Activated CD4-positive, alpha-beta T cell treated with anti-CD3 and anti-CD28 coated beads for 48 hours (primary cell): ENCODE measurements at regions not wholly inside any gene's neighbourhood (a gene's known extent, or its start where the extent isn't known, plus 50 kb on each side); places are given as distances from the start of the nearest gene placed in this dataset.

Source experiments
- DNase-seq: peaks from one replicate; pipeline ENCODE4 v3.0.0-alpha.2; 2020

DNA sequence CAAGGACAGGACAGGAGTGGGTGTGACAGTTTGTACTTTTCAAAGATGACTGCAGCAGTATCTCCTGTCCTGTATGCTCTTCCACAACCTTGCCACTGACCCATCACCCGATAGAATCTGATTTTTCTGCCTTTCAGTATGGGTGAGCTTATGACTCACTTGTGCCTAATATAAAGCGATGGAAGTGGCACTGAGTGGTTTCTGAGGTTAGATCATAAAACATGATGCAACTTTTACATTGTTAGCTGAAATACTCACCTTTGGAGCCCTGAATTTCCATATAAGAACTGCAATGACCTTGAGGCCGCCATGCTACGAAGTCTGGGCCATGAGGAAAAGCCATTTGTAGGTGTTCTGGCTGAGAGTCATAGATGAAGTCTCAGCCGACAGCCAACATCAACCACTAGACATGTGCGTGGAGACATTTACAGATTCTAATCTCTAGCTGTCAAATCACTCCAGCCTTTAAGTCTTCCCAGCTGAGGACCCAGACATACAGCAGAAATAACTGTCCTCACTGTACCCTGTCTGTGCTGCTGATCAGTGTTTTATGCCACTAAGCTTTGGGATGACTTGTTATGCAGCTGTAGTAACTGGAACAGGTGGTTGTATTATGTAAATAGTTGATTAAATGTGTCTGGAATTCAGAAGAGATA is 105.9 kb upstream of the ARHGAP20 start:
- DNase-seq, result peak; percentile 43

DNA sequence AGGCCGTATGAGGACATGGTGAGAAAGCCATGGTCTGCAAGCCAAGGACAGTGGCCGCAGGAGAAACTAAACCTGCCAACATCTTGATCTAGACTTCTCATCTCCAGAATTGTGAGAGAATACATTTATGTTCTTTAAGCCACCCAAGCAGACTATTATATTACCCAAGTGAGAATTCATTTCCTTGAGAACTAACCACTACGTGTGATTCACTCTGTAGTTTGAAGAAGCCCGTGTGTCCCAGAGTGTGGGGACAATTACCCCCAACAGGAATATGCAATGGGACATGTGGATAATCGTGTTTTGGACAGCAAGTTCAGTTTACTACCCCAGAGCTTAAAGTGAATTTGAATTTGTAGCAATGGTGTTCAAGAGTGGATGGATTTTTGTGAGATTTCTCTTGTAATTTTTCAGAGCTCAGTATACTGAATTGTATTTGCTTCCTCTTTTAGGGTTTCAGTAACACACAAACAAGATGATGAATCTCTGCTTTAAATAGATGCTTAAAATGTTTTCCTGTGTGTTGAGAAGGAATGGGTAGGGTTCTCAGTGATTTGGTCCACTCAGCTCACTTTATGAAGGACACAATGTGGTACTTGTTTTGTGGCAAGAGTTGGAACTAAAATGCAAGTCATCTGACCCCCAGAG is 100.0 kb upstream of the ARHGAP20 start:
- DNase-seq, result no peak

DNA sequence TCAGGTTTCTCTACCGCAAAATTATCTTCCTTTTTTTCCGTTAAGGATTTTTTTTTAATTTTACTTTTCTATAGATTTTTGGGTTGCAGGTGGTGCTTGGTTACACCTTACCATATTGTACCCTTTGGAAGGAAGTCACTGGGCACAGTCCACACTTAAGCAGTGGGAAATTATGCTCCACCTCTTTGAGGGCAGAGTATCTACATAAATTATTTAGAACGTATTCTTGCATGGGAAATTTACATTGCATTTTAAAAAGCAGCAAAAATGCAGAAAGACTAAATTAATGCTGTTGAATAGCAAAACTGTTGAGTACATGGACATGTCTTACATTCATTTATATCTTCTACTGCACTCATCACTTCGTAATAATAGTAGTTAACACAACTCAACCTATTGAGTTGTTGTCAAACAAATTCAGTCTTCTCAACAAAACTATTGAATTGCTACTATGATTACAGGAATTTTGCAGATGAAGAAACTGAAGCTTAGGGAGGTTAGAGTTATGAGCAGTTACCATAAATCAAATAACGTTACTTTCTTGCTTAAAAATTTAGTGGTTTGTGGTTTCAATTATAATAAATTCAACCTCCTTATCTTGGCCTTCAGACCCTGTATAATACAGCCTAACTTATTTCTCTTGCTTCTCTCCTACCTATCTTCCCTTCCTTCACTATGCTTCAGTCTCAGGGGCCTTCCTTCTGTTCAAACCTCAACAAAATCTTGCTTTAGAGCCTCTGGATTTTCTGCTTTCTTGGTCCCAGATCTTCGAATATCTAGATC is 97.4 kb upstream of the ARHGAP20 start:
- no peak for DNase-seq

DNA sequence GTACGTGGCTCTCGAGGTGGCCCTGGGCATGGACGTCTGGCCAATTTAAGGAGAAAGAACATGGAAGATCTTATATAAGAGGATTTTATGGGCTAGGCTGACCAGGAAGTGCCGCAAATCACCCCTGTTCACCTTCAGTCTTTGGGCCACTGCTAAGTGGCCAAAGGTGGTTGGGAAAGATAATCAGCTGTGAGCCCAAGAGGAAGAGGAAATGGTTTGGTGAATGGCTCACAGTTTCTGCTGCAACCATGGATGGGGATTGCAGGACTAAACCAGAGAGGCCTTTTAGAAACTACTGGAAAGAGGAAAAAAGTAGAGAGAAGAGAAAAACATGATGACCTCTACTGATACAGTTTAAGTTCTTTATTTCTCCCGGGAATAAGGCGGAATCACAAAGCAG is 96.0 kb upstream of the ARHGAP20 start:
- no peak for DNase-seq

DNA sequence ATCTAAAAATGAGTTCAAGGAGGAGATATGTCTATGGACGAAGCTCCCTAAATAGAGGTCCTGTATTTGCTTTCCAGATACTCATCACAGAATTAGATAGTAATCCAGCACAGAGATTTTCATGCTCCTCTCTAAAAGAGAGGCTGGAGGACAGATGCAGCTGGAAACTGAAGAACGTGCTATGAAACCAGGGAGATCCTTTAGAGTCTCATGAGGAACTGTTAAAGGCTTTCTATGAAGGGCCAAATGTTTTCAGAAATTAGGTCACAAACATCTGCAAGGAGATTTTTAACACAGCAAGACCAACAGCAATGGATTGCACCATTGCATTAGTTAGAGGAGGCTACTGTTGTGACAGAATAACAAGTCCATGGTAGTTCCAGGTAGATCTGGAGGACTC is 95.6 kb upstream of the ARHGAP20 start:
- no peak for DNase-seq

DNA sequence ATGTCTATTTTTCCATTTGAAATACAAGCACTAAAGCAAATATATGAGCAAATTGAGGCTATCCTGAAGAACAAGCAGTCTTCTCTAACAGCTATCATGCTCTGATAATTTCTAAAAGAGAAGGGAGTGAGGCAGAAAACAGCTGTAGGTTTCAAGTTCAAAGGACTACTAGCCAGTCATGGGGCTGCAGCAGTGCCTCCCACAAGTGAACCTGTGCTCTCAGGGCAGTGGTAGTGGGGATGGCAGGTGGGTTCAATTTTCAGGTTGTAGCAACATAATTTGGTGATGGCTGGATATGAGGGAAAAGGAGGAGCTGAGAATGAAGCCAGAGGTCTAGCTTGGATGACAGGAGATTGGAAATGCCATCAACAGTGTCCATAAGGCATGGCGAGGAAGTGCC is 93.5 kb upstream of the ARHGAP20 start:
- DNase-seq, result no peak

DNA sequence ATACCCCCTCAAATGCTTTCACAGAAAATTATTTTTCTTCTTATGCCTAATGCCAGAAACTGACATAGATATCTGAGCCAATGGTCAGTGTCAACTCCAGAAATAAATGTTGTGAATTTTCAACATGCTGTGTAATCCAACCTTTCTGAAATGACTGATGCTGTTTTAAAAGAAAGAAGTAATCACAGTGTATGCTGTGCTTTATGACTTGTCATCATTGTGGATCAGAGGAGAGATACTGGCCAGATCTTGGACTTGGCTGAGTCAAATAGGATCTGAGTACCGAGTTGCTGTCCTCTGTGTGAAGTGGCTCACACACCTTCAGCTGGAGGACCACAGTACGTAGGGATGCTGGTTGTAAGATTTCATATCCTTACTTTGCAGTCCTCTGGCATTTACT is 89.9 kb upstream of the ARHGAP20 start:
- no peak for DNase-seq

DNA sequence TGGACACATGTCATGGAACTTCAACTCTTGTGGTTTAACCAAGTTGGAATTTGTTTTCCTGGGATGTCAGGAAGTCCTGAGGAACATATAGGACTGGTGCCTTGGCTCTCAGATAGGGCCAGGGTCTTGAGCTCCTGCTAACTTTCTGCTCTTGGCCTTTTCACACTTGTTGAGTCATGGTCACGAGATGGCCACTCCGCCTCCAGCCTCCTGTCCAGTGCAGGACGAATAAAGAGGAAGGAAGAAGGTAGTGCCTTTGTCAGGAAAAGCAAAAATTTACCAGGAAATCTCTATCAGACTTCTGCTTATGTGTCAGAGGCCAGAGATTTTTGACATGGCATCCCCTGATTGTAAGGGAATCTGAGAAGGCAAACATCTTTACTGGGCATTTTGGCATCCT is 89.1 kb upstream of the ARHGAP20 start:
- no peak for DNase-seq

DNA sequence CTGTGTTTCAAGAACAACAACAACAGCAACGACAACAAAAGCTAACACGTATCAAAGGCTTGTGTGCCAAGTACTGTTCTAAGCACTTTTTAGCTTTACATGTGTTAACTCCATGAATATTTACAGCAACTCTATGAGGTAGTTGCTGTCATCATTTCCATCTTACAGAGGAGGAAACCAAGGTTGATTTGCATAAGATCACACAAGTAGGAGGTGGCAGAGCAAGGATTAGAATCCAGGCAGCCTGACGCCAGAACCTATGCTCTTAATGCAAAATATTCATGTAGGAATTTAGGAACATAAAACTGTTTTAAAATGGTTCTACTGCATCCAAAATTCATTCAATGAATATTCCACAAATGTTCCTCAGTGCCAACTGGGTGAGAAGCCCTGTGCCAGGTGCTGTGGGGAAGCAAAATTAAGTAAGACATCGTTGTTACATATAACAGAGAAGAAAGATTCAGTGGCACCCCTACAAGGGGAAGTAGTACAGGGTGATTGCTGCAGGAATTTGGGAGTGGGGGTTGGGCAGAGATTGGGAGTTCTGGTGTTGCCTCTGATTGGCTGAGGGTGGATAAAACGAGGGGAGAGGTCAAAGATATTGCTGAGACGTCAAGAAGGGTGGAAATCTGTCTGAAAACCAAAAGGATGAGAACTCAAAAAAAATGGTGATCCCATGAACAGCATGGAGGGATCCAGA is 86.1 kb upstream of the ARHGAP20 start:
- no peak for DNase-seq

DNA sequence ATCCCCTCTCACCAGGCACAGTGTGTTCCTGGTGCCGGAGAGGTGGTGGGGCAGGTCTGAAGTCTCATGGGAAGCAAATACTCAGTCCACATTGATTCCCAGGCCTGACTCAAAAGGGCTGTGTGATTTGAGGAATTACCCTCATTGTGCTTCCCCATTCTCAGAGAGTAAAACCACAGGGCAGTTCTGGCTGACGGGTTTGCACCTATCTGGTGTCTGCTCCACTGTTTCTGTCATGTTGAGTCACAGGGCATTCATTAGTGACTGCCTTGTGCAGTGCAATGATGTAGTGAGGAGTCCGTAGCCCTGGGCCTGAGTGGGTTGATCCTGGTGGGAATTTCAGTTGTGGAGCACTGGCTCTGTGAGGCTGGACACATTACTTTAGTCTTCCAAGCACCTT is 85.2 kb upstream of the ARHGAP20 start:
- DNase-seq, result no peak

DNA sequence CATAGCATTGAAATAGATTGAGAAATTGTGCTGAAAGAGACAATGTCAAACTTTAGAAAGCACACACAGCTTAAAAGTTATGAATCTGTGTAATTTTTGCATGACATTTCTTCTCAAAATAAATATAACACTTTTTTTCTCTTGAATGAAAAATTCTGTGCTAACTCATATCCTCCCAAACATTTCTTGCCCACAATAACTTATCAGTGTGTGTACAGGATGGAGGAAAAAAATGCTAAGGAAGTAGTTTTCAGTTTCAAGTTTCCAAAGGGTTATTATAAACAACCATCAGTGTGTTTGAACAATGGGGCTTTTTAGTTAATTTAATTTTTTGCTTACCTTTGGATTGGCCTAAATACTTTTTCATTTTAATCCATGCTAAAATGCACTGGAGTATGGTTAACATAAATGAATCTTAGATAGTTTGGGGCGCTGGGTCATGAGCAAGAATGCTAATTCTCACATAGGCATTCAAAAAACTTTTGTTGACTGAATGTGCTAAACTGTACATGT is 82.9 kb upstream of the ARHGAP20 start:
- no peak for DNase-seq

DNA sequence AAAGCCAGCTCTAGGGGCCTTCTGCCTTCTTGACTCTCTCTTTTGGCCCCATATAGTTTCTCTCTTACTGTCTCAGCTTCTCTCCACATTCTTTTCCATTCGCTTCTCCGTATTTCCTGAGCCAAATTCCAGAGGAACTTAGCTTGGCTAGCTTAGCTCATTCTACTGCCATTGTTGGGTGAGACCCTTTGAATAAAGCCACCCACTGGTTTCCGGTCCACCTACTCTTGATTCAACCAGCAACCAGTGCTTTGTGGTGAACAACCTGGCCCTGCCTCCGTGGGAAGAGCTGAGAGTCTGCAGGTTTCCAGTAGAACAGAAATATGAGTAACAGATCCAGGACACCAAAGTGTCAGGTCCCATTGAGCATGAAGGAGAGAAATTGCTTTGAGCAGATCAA is 81.3 kb upstream of the ARHGAP20 start:
- DNase-seq, result peak; percentile 7

DNA sequence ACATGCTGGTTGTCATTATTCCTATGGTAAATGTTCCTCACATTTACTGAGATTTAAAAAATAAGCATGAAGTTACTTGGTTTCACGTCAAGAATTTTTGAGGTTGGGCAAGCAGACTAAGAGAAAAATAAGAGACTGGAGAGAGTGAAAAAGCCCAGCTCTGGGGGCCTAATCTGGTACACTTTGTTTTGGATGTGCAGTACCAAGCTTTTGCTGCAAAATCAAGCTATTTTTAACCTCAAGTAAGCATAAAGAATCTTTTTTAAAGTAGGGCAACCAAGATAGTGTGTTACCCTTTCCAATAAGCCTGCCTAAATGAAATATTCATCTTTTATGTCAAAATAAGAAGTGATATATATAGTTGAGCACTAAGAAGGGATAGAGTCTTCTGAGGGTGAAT is 79.4 kb upstream of the ARHGAP20 start:
- DNase-seq, result no peak

DNA sequence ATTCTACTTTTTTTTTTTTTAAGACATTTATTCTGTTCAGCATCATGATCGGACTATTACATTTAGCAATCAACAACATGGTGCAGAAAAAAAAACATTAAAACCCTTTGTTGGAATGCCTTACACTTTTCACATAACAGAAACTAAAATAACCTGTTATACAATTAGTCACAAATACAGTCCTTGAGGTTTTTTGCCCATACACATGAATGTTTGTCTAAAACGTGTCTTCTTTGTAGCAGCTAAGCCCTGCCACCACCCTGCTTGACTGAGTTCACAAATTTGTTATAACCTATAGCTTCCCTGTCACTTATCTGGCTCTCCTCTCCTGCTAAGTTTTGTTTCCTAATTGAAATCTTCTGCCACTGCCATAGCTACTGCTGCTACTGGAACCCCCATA is 75.4 kb upstream of the ARHGAP20 start:
- DNase-seq, result no peak

DNA sequence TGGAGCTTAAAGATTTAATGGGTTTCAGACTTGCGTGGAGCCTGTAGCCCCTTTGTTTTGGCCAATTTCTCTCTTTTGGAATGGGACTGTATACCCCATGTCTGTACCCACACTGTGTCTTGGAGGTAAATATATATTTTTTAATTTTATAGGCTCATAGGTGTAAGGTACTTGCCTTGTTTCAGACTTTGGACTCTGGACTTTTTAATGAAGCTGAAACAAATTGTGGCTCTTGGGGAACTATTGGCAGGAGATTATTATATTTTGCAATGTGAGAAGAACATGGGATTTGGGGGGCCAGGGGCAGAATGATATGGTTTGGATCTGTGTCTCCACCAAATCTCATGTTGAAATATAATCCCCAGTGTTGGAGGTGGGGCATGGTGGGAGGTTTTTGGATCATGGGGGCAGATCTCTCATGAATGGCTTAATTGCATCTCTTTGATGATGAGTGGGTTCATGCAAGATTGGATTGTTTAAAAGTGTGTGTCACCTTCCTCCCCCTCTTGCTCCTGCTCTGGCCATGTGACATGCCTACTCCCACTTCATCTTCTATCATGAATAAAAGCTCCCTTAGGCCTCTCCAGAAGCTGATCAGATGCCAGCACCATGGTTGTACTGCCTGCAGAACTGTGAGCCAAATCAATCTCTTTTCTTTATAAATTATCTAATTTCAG is 74.1 kb upstream of the ARHGAP20 start:
- no peak for DNase-seq

DNA sequence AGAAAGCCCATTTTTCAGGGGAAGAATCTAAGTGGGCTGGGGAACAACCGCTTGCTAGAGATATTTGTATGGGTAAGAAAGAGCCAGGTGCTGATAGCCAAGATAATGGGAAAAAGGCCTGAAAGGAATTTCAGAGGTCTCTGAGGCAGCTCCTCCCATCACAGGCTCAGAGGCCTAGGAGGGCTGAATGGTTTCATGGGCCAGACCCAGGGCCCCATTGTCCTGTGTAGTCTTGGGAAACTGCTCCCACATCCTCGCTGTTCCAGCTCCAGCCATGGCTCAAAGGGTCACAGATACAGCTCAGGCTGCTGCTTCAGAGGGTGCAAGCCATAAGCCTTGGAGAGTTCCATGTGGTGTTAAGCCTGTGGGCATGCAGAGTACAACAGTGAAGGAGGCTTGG is 73.2 kb upstream of the ARHGAP20 start:
- no peak for DNase-seq

DNA sequence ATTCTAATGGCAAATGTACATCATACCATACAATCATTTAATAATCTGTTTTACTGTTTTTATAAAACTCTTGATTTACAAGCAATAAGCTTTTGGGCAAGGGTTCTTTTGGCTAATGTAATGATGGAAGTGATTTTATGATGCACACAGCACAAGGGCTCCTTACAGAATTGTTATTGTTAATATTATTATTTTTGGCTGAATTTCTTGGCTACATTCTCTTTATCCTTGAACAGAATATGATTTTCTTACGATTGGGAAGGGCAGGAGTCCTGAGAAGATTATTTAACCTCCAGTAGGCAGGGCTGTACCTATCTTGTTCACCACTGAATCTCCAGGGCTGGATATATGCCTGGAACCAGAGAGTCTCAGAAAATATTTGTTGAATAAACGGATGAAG is 70.4 kb upstream of the ARHGAP20 start:
- DNase-seq, result no peak

DNA sequence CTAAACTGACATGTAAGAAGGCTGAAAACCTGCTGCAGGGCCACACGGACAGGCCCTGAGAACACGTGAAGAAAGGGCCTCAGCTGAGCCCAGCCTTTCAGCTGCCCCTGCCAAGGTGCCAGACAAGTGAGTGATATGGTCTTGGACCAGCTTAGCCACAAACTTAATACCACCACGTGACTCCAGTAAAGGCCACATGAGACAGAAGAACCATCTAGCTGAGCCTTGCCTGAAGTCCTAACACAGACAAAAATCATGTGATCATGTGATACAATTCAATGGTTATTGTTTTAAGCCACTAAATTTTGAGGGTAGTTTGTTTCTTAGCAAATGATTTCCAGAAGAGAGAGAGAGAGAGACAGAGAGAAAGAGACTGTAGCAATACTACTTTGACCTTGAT is 66.9 kb upstream of the ARHGAP20 start:
- DNase-seq, result no peak

DNA sequence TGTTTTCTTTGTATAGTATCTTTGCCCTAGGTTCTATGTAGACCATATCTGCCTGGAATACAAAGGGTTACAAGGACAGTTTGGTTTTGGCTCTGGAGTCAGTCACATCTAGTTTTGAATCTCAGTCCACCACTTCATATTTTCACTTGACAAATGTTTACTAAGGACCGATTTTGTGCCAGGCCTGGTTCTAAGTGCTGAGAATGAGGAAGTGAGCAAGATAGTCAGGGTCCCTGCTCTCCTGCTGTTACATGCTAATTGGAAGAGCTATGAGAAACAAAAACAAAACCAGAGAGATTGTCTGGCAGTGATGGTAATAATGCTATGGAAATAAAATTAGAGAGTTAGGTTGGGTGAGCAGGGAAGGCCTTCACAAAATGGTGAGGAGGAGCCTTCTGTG is 66.1 kb upstream of the ARHGAP20 start:
- DNase-seq, result no peak

DNA sequence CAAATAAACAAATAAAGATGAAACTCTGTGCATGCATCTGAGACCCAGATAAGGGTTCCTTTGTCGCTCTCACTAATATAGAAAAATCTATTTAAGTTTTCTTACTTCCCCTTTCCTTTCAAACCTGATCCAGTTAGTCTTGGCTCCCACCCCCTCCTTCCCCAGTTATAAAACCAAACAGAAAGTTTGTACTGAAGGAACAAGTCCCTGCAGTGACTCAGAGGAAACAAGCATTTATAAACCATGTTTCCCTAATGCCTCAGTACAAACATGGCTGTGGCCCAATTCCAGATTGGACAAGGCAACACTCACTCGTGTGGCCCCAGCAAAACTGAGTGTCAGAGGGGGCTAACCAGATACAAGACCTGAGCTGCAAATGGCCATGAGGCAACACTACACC is 65.5 kb upstream of the ARHGAP20 start:
- DNase-seq, result no peak

DNA sequence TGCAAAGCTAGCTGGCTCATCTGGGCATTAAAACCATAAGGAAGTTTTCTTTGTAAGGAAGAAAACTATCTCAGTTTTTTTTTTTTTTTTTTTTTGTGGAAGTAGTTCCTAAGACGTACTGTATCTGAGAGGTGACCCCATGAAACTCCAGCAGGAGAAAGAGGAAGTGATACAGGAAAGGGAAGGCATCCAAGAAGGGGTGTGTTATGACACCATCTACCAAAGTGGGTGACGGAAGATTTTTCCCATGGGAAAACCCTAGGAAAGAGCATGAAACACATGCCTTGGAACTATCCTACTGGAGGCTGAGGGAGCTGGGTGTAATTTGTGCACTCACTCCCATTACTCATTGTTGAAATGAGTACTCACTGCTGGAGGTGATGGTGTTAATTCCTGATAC is 63.8 kb upstream of the ARHGAP20 start:
- DNase-seq, result no peak

DNA sequence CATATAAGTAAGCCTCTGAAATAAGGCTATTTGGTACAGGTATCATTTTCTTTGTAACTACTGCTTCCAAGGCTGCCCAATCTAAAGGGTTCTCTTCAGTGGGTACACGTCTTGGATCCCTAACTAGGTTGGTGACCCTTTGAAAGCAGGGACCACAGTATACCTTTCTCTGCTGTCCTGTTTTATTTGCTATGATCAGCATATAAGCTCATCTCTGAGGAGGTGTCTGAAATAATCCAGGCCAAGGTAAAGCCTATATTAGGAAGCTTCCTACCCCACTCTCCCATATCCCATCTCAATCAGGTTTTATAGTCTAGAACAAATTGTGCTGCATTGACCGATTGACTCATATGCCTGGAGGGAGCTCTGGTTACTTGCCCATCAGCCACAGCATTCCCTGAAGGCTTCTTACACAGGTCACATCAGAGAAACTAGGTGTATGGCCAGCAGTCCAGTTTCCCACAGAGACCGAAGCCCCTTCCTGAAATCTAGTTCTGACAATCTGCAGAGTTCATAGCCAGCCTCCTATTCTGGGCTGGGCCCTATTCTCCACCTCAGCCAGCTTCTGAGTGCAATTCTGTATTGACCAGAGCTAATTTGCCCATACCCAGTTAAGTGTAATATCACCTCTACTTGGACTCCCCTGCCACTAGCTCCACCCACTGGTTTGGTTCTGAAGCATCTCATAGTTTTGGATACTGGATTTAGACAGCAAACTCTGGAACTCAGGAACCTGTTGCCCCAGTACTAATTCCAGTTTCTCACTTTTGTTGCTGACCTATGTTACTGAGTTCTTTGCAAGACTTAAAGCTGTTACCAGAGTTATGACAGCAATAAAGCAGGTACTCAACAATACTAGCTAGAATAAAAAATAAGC is 62.1 kb upstream of the ARHGAP20 start:
- DNase-seq, result no peak
